Kidney epithelial cell (primary cell): ENCODE measurements at regions not wholly inside any gene's neighbourhood (a gene's known extent, or its start where the extent isn't known, plus 50 kb on each side); places are given as distances from the start of the nearest gene placed in this dataset.

Source experiments
- DNase-seq: peaks from one replicate; pipeline ENCODE4 v3.0.0-alpha.2; 2010; ENCODE audit warnings: low read depth
- H3K27me3 ChIP-seq: 2 replicates; pipeline ENCODE4 v1.6.0; 2011; ENCODE audit warnings: low read length; ENCODE audit not compliant: control insufficient read depth, insufficient read depth
- H3K36me3 ChIP-seq: 2 replicates; pipeline ENCODE4 v1.5.1; 2011; ENCODE audit warnings: low read length; ENCODE audit not compliant: control insufficient read depth, insufficient read depth
- H3K4me3 ChIP-seq: 2 replicates; pipeline ENCODE4 v1.5.1; 2011; ENCODE audit warnings: low read depth, mild to moderate bottlenecking, control low read depth, low read length
- CTCF ChIP-seq: IDR thresholded peaks from 2 replicates; pipeline ENCODE4 v1.5.1; 2011; ENCODE audit warnings: mild to moderate bottlenecking, moderate library complexity, low read length, control low read depth, inconsistent platforms; ENCODE audit not compliant: insufficient read depth, poor library complexity, severe bottlenecking

GRCh38 chr13:44695520-44695919 lies 119.4 kb upstream of the TSC22D1 start:
- H3K4me3 ChIP-seq: no peak overlapping the region
- H3K27me3 ChIP-seq: no peaks in the 10 kb centered on the region
- DNase-seq: no peak
- no peak for TF ChIP-seq CTCF
- H3K36me3 ChIP-seq: no peaks in the 10 kb centered on the region

- TF ChIP-seq CTCF: no peak
- DNase-seq: no peak
- H3K4me3 ChIP-seq: no peak overlapping the region
- H3K27me3 ChIP-seq: no peaks in the 10 kb centered on the region
- H3K36me3 ChIP-seq: no peaks in the 10 kb centered on the region
These were observed 118.7 kb upstream of the TSC22D1 start for GRCh38 chr13:44694842-44695241.

- DNase-seq: no peak
- Histone ChIP-seq H3K4me3 (no peak overlapping the region), H3K36me3 (no peaks in the 10 kb centered on the region), H3K27me3 (no peaks in the 10 kb centered on the region)
- no peak for TF ChIP-seq CTCF
These were observed 118.2 kb upstream of the TSC22D1 start for GRCh38 chr13:44694291-44694690.

- no peaks in the 10 kb centered on the region for H3K27me3 ChIP-seq
- H3K36me3 ChIP-seq: no peaks in the 10 kb centered on the region
- no peak for TF ChIP-seq CTCF
- DNase-seq: no peak
- H3K4me3 ChIP-seq: no peak overlapping the region
These were observed 117.1 kb upstream of the TSC22D1 start for GRCh38 chr13:44693156-44693764.

- no peak for TF ChIP-seq CTCF
- Histone ChIP-seq H3K36me3 (no peaks in the 10 kb centered on the region), H3K4me3 (no peak overlapping the region), H3K27me3 (no peaks in the 10 kb centered on the region)
- DNase-seq: no peak
These were observed 116.1 kb upstream of the TSC22D1 start for GRCh38 chr13:44692173-44692713.

- Histone ChIP-seq H3K27me3 (no peaks in the 10 kb centered on the region), H3K36me3 (no peaks in the 10 kb centered on the region), H3K4me3 (no peak overlapping the region)
- TF ChIP-seq CTCF: no peak
- DNase-seq: no peak
These were observed 114.2 kb upstream of the TSC22D1 start for GRCh38 chr13:44690376-44690775.
